Coronary artery (tissue), 2 donors: ENCODE measurements at regions not wholly inside any gene's neighbourhood (a gene's known extent, or its start where the extent isn't known, plus 50 kb on each side); places are given as distances from the start of the nearest gene placed in this dataset.

Experiments
- DNase-seq: peaks from one replicate; pipeline ENCODE4 v3.0.0-alpha.2; 2017; ENCODE audit warnings: low spot score
- H3K27ac ChIP-seq, 2 donors: fragments of 200-600 bp; sonication (generic); one replicate each; pipeline ENCODE4 v1.5.1; 2016 to 2019
- H3K4me3 ChIP-seq: fragments of 200-600 bp; sonication (generic); 2 replicates; pipeline ENCODE4 v1.5.1; 2016; ENCODE audit warnings: mild to moderate bottlenecking, moderate library complexity
- TF ChIP-seq, protein P1 (sequence below): fragments of 200-600 bp; sonication (generic); IDR thresholded peaks from one replicate; pipeline ENCODE4 v1.5.1; 2019; ENCODE audit warnings: antibody characterized with exemption

DNA sequence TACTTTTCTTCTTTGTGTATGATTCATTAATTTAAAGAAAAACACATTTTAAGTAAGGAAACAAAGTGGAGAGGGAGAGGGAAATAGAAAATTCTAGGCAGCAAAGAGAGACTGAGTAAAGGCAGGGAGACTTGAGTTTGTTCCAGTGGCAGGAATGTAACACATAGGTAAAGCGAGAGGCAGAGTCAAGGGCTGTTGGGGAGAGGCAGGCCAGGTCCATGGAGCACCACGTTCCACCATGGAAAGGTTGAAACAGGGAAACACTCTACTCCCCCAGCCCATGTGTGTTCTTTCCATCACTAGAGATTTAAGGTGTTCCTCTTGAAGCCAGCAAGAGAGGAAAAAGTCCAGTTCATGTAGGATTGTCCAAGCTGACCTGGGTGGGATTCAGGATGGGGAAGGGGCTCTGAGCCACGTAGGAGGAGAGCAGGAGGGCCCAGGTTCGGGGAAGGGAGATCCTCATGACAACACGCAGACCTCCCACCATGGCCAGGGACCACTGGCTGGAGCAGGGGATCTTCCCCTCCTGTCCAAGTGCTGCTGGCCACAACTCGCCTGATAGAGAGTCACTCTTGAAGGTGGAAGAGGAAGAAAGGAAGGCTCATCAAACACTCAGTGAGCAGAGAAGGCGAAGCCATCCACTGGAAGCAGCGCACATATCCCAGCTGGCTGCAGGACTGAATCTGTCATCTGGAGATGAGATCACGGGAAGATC, 666.4 kb upstream of the MKI67 start:
- no peak overlapping the region for H3K4me3 ChIP-seq
- DNase-seq: no peak
- TF ChIP-seq, protein P1, sequence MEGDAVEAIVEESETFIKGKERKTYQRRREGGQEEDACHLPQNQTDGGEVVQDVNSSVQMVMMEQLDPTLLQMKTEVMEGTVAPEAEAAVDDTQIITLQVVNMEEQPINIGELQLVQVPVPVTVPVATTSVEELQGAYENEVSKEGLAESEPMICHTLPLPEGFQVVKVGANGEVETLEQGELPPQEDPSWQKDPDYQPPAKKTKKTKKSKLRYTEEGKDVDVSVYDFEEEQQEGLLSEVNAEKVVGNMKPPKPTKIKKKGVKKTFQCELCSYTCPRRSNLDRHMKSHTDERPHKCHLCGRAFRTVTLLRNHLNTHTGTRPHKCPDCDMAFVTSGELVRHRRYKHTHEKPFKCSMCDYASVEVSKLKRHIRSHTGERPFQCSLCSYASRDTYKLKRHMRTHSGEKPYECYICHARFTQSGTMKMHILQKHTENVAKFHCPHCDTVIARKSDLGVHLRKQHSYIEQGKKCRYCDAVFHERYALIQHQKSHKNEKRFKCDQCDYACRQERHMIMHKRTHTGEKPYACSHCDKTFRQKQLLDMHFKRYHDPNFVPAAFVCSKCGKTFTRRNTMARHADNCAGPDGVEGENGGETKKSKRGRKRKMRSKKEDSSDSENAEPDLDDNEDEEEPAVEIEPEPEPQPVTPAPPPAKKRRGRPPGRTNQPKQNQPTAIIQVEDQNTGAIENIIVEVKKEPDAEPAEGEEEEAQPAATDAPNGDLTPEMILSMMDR: no peak
- H3K27ac ChIP-seq: no peak overlapping the region

GRCh38 chr10:128793726-128794655, 667.8 kb upstream of the MKI67 start:
- no peak overlapping the region for H3K4me3 ChIP-seq
- H3K27ac ChIP-seq: no peak overlapping the region
- no peak for DNase-seq
- TF ChIP-seq, protein P1: no peak

GRCh38 chr10:128796396-128796912, 670.2 kb upstream of the MKI67 start:
- Histone ChIP-seq H3K4me3 (no peak overlapping the region), H3K27ac (no peak overlapping the region)
- TF ChIP-seq, protein P1: no peak
- DNase-seq: no peak

GRCh38 chr10:128802062-128802461, 665.0 kb upstream of the MGMT start:
- TF ChIP-seq, protein P1: no peak
- no peak overlapping the region for H3K27ac ChIP-seq
- DNase-seq: no peak
- no peak overlapping the region for H3K4me3 ChIP-seq

- no peak overlapping the region for H3K4me3 ChIP-seq
Measured at GRCh38 chr10:128803790-128804189, 663.3 kb upstream of the MGMT start.

GRCh38 chr10:128804411-128804810, 662.6 kb upstream of the MGMT start:
- H3K27ac ChIP-seq: no peak overlapping the region
- TF ChIP-seq, protein P1: no peak
- no peak overlapping the region for H3K4me3 ChIP-seq
- no peak for DNase-seq

More at GRCh38 chr10:128803790-128804189, 663.3 kb upstream of the MGMT start:
- DNase-seq: no peak
- TF ChIP-seq, protein P1: no peak
- H3K27ac ChIP-seq: no peak overlapping the region
